CD1c-positive myeloid dendritic cell (primary cell): ENCODE measurements at regions not wholly inside any gene's neighbourhood (a gene's known extent, or its start where the extent isn't known, plus 50 kb on each side); places are given as distances from the start of the nearest gene placed in this dataset.

ENCODE experiments used
- DNase-seq: peaks from one replicate; pipeline ENCODE4 v3.0.0-alpha.2; 2016; ENCODE audit errors: extremely low spot score

- DNase-seq, result no peak
Measured at GRCh38 chr12:74985986-74986319, 223.7 kb downstream of the KCNC2 start.

- DNase-seq, result no peak
Measured at GRCh38 chr12:74988156-74988555, 221.5 kb downstream of the KCNC2 start.
